ENCODE measurements at regions not wholly inside any gene's neighbourhood (a gene's known extent, or its start where the extent isn't known, plus 50 kb on each side); places are given as distances from the start of the nearest gene placed in this dataset.

DNA sequence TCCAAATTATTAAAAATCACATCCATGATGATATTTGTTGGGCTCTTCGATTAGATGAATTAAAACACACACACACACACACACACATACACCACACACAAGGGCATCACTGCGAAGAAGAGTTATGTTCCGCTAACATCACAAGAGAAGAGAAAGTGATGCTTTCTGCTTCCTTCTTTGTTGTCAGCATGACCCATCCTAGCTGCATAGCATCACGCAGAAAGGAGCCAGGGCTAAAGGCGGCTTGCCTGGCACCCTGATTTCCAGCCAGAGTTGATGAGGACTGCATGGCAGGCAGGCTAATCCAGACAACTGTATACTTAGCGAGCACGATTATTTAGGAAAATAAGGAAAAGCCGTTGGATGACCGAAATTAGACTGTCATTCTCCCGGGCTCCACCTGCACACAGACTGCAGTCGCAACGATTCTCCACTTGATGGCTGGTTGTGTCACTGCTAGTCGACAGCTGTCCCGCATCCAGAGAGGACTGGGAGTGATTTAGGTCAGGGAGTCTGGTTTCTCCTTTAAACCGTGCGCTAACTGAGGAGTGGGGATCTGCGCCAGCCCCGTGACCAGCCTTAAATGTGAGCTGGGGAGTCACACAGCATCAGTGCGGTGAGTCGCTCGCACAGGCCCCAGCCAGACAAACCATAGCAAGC, 70.6 kb upstream of the SOX4 start:
- in situ Hi-C loops (cut with HindIII; ENCODE audit: low sequenced_read_pairs): no loop called here
- no peak for DNase-seq (ENCODE audit: low read depth, low spot score)
- H3K4me3 ChIP-seq (ENCODE audit: low read depth, low read length): no peak overlapping the region
- TF ChIP-seq, protein P1, sequence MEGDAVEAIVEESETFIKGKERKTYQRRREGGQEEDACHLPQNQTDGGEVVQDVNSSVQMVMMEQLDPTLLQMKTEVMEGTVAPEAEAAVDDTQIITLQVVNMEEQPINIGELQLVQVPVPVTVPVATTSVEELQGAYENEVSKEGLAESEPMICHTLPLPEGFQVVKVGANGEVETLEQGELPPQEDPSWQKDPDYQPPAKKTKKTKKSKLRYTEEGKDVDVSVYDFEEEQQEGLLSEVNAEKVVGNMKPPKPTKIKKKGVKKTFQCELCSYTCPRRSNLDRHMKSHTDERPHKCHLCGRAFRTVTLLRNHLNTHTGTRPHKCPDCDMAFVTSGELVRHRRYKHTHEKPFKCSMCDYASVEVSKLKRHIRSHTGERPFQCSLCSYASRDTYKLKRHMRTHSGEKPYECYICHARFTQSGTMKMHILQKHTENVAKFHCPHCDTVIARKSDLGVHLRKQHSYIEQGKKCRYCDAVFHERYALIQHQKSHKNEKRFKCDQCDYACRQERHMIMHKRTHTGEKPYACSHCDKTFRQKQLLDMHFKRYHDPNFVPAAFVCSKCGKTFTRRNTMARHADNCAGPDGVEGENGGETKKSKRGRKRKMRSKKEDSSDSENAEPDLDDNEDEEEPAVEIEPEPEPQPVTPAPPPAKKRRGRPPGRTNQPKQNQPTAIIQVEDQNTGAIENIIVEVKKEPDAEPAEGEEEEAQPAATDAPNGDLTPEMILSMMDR (IDR thresholded peaks at IDR 0.05; ENCODE audit: low read depth, low read length): peak; percentile 26

DNA sequence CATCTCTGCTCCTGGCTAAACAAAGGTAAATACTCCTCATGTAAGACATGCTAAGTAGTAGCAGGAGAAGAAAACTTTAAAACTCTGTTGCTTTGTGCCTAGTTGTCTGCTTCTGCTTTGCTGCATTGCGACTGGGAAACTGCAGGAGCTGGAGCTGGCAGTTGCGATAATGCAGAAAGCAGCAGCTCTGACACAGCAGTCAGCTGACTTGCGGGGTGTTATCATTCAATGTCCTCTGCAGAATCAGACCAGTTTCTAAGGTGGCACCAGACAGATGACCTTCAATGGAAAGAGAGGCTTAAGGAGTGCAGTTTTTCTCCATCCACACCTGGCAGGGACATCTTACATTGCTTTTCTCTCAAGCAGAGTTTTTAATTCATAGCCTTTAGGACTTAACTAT, 69.9 kb upstream of the SOX4 start:
- TF ChIP-seq, protein P1 (IDR thresholded peaks at IDR 0.05; ENCODE audit: low read depth, low read length): no peak
- in situ Hi-C loops (cut with HindIII; ENCODE audit: low sequenced_read_pairs): no loop called here
- H3K4me3 ChIP-seq (ENCODE audit: low read depth, low read length): no peak overlapping the region
- no peak for DNase-seq (ENCODE audit: low read depth, low spot score)

GRCh38 chr6:21524201-21524600, 69.3 kb upstream of the SOX4 start:
- no peak for DNase-seq (ENCODE audit: low read depth, low spot score)
- H3K4me3 ChIP-seq (ENCODE audit: low read depth, low read length): no peak overlapping the region
- in situ Hi-C loops (cut with HindIII; ENCODE audit: low sequenced_read_pairs): no loop called here
- TF ChIP-seq, protein P1 (IDR thresholded peaks at IDR 0.05; ENCODE audit: low read depth, low read length): no peak

DNA sequence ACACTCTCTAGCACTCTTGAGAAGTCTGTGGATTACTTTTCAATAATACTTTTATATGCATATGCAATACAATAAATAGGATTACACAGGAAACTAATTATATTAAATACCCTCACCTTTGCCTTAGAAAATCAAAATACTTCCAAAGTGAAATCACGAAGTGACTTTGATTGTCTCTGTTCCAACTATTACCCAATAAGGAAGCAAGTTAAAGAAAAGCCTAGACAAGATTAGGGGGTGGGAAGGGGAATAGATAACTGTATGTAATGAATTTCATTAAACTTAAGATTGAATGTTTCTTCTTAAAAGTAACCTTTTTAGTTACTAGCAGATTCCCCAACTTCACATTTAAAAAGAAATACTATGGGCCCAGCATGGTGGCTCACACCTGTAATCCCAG, 66.6 kb upstream of the SOX4 start:
- TF ChIP-seq, protein P1 (IDR thresholded peaks at IDR 0.05; ENCODE audit: low read depth, low read length): no peak
- no peak for DNase-seq (ENCODE audit: low read depth, low spot score)
- no peak overlapping the region for H3K4me3 ChIP-seq (ENCODE audit: low read depth, low read length)
- in situ Hi-C loops (cut with HindIII; ENCODE audit: low sequenced_read_pairs): no loop called here

DNA sequence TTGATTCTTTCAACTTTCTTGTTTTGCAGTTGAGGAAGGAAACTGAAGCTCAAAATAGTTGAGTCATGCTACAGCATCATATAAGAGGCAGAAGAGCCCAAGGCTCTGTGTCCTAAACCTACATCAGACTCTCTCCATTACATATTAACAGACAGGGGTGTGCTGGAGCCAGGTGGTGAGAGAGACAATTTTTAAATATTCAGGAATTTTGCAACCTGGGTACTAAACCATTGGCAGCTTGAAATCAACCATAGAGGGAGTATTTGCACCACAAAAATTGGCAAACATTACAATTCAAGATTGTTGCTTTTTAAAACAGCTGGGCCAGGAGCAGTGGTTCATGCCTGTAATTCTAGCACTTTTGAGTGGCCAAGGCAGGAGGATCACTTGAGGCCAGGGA, 65.8 kb upstream of the SOX4 start:
- no peak overlapping the region for H3K4me3 ChIP-seq (ENCODE audit: low read depth, low read length)
- DNase-seq (ENCODE audit: low read depth, low spot score): no peak
- in situ Hi-C loops (cut with HindIII; ENCODE audit: low sequenced_read_pairs): no loop called here
- TF ChIP-seq, protein P1 (IDR thresholded peaks at IDR 0.05; ENCODE audit: low read depth, low read length): no peak

DNA sequence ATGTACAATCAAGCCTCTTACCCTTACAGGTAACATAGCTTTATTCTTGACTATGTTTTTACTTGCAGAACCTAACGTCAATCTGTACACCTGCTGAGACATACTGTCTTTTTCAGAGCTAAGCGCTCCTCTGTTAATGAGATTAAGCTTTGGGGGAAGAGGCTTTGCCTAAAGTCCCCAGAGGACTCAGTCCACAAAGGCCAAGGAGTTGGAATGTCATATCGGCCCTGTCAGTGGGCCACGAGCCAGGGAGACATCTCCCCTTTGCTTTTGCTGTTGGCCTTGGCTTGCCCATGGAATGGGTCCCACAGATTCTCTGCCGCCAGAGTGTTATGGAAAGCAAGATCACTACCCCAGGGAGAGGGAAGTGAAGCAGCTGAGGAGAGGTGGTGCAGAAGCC, 64.1 kb upstream of the SOX4 start:
- no peak overlapping the region for H3K4me3 ChIP-seq (ENCODE audit: low read depth, low read length)
- TF ChIP-seq, protein P1 (IDR thresholded peaks at IDR 0.05; ENCODE audit: low read depth, low read length): no peak
- in situ Hi-C loops (cut with HindIII; ENCODE audit: low sequenced_read_pairs): no loop called here
- no peak for DNase-seq (ENCODE audit: low read depth, low spot score)
